WI38 (cell line): ENCODE measurements at regions not wholly inside any gene's neighbourhood (a gene's known extent, or its start where the extent isn't known, plus 50 kb on each side); places are given as distances from the start of the nearest gene placed in this dataset.
"Not testable (repeated sequence)": the region's sequence is repeated elsewhere in the genome, so short reads cannot be mapped to it uniquely, and the experiment has no call there.

Experiments used
- H3K4me3 ChIP-seq: 2 replicates; pipeline ENCODE4 v1.5.1; 2011; ENCODE audit warnings: low read depth, mild to moderate bottlenecking, control low read depth, low read length
- TF ChIP-seq, protein P1 (sequence below): IDR thresholded peaks from 2 replicates; pipeline ENCODE4 v1.5.1; 2012; ENCODE audit warnings: low read depth, mild to moderate bottlenecking, control low read depth, low read length

DNA sequence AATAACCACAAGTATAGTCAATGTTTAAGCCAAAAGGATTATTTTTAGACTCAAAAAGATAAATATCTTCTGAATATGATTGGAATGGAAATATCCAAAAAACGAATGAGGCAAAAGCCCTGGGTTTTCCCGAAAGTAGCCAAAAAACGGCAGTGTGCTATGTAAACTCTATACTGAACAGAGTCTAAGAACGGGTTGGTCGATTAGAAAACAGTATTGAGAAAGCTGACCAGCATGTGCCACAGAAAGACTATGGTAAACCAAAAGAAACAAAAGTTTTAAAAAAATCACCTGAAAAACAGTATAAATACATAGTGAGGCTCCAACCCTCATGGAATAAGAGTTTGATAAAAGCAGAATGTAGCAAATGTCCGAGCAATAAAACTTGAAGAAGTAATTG lies 92.0 kb upstream of the DLGAP1 start:
- TF ChIP-seq, protein P1, sequence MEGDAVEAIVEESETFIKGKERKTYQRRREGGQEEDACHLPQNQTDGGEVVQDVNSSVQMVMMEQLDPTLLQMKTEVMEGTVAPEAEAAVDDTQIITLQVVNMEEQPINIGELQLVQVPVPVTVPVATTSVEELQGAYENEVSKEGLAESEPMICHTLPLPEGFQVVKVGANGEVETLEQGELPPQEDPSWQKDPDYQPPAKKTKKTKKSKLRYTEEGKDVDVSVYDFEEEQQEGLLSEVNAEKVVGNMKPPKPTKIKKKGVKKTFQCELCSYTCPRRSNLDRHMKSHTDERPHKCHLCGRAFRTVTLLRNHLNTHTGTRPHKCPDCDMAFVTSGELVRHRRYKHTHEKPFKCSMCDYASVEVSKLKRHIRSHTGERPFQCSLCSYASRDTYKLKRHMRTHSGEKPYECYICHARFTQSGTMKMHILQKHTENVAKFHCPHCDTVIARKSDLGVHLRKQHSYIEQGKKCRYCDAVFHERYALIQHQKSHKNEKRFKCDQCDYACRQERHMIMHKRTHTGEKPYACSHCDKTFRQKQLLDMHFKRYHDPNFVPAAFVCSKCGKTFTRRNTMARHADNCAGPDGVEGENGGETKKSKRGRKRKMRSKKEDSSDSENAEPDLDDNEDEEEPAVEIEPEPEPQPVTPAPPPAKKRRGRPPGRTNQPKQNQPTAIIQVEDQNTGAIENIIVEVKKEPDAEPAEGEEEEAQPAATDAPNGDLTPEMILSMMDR: no peak
- no peak overlapping the region for H3K4me3 ChIP-seq

DNA sequence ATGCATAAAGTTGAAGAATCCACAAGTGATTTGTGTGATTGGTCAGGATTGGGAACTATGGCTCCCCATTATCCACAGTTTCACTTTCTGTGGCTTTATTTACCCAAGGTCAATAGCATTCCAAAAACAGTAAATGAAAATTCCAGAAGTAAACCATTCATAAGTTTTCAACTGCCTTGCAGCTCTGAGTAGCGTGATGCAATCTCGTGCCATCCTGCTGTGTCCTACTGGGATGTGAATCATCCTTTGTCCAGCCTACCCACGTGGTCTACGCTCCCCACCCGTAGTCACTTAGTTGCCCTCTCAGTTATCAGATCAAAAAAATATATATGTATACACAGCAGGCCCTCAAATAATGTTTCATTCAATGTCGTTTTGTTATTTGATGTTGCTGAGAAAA lies 89.0 kb upstream of the DLGAP1 start:
- TF ChIP-seq, protein P1: no peak
- H3K4me3 ChIP-seq: no peak overlapping the region

DNA sequence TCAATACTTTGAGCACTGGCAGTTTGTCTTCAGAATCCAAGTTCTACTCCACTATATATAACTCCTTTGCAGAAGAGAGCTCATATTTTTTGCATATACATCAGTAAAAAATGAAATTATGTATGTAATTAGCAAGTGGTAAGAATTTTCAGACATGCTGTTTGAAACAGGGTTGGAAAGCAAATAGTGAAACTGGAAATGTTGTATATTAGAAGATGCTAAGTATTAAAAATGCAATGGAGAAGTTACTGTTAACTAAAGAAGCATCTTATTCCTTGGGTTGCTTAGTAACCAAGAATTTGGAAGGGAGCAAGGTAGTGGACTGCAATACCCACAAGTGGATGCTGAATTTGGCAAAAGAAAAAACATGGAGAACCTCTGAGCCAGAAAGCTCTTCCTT lies 88.6 kb upstream of the DLGAP1 start:
- TF ChIP-seq, protein P1: no peak
- no peak overlapping the region for H3K4me3 ChIP-seq

DNA sequence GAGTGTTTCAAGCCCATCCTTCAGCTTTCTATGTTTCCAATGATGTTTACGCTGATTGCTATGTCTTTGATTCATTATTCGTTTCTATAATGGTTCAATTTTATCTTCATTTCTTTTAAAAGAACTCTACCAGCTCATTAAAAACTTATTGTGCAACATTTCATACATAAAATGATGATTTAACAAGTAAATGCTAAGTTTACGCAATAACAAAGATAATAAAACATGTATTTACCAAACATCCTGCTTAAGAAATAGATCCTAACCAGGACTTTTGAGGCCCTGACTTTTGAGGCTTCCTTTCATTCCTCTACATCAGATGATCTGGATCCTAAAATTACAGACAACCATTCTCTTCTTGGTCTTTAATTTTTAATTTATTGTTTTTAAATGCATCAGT lies 86.5 kb upstream of the DLGAP1 start:
- TF ChIP-seq, protein P1: no peak
- no peak overlapping the region for H3K4me3 ChIP-seq

DNA sequence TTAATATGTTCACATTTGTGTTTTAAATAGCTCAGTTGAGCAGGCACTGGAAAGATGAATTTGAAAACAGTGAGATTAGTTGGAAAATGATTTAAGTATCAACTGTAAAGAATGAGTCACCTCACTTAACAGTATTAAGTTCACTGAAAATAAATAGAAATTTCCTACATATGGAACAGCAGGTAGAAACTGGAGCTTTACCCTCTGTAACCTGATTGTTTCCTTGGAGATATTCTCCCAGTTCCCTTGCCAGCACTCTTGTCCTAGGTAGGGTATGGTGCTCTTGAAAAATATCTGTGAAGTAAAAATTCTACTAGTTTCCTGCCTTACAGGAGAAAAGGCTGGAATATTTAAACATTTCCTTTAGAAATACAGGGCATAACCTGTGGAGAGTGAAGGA lies 81.3 kb upstream of the DLGAP1 start:
- no peak overlapping the region for H3K4me3 ChIP-seq
- TF ChIP-seq, protein P1: no peak

DNA sequence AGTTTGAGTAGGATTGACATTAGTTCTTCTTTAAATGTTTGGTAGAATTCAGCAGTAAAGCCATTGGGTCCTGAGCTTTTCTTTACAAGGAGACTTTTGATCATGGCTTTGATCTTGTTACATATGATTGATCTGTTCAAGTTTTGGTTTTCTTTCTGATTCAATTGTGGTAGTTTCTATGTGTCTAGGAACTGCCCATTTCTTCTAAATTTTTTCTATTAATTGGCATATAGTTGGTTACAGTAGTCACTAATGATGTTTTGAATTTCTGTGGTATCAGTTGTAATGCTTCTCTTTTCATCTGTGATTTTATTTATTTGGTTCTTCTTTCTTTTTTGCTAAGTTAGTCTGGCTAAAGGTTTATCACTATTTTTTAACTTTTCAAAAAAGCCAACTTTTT lies 73.3 kb upstream of the DLGAP1 start:
- TF ChIP-seq, protein P1: no peak
- no peak overlapping the region for H3K4me3 ChIP-seq

DNA sequence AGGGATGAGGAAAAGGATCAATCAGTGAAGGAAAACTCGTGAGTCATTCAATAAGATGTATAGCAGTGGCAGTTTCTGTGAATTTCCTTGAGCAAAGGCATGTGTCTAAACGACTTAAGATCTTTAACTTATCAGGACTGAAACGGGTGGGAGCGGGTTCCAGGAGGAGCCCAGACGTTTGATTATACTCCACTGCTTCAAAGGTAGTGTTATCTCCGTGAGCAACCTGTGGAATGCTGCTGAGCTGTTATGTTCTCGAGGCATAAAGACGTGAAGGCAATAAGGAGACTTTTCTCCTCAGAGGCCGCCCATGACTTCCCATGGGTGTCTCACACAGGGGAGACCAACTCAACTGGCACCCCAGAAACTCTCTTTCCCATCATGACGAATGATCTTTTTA lies 72.7 kb upstream of the DLGAP1 start:
- H3K4me3 ChIP-seq: not testable (repeated sequence)

DNA sequence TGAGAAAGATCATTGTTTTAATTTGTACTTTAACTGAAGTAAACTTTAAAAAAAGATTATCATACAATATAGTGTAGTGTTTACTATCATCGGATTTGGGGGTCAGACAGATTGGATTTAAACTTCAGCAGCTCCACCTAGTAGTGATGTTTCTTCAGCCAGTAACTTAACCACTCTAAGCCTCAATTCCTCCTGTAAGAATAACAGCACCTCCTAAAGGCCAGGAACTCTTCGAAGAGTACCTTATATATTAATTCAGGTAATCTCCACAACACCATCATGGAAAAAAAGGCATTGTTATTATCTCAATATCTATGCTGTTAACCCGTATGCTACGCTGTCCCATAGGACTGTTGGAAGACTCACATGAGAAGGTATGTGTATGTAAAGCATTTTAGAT lies 69.0 kb upstream of the DLGAP1 start:
- TF ChIP-seq, protein P1: no peak
- H3K4me3 ChIP-seq: no peak overlapping the region
